Hematopoietic multipotent progenitor cell treated with erythropoietin and hydrocortisone succinate and interleukin-3 and kit ligand, for 15 days (in vitro differentiated cells): ENCODE measurements at regions not wholly inside any gene's neighbourhood (a gene's known extent, or its start where the extent isn't known, plus 50 kb on each side); places are given as distances from the start of the nearest gene placed in this dataset.

Experiments
- DNase-seq: peaks from one replicate; pipeline ENCODE4 v3.0.0-alpha.2; 2015; ENCODE audit warnings: low spot score

GRCh38 chr4:155552180-155552579, 114.5 kb upstream of the GUCY1A1 start:
- DNase-seq = no peak

- no peak for DNase-seq
These were observed 118.5 kb upstream of the GUCY1A1 start for GRCh38 chr4:155548173-155548572.

- no peak for DNase-seq
These were observed 120.2 kb upstream of the GUCY1A1 start for GRCh38 chr4:155546451-155546850.

- no peak for DNase-seq
These were observed 121.2 kb upstream of the GUCY1A1 start for GRCh38 chr4:155545456-155545855.

GRCh38 chr4:155544547-155544946, 122.1 kb upstream of the GUCY1A1 start:
- DNase-seq = no peak

- DNase-seq = no peak
These were observed 123.4 kb upstream of the GUCY1A1 start for GRCh38 chr4:155543126-155543765.

- DNase-seq = no peak
These were observed 124.2 kb upstream of the GUCY1A1 start for GRCh38 chr4:155542415-155542814.

GRCh38 chr4:155541716-155542115, 124.9 kb upstream of the GUCY1A1 start:
- DNase-seq = no peak

GRCh38 chr4:155540698-155541097, 126.0 kb upstream of the GUCY1A1 start:
- no peak for DNase-seq

- DNase-seq = no peak
These were observed 126.9 kb upstream of the GUCY1A1 start for GRCh38 chr4:155539746-155540145.

- DNase-seq = no peak
These were observed 130.7 kb upstream of the GUCY1A1 start for GRCh38 chr4:155535802-155536454.

GRCh38 chr4:155532373-155533085, 134.1 kb upstream of the GUCY1A1 start:
- no peak for DNase-seq

- DNase-seq = no peak
These were observed 135.8 kb upstream of the GUCY1A1 start for GRCh38 chr4:155530857-155531256.

- DNase-seq = no peak
These were observed 136.4 kb upstream of the GUCY1A1 start for GRCh38 chr4:155530290-155530689.

- DNase-seq = no peak
These were observed 136.9 kb upstream of the GUCY1A1 start for GRCh38 chr4:155529716-155530115.

GRCh38 chr4:155529272-155529671, 137.4 kb upstream of the GUCY1A1 start:
- DNase-seq = no peak

GRCh38 chr4:155526452-155527169, 140.0 kb upstream of the GUCY1A1 start:
- DNase-seq = no peak

- DNase-seq = no peak
These were observed 141.7 kb upstream of the GUCY1A1 start for GRCh38 chr4:155524926-155525455.

GRCh38 chr4:155523358-155523757, 143.3 kb upstream of the GUCY1A1 start:
- no peak for DNase-seq

GRCh38 chr4:155522201-155522600, 144.4 kb upstream of the GUCY1A1 start:
- no peak for DNase-seq

- no peak for DNase-seq
These were observed 144.6 kb upstream of the MAP9 start for GRCh38 chr4:155521382-155521781.

- DNase-seq = no peak
These were observed 138.8 kb upstream of the MAP9 start for GRCh38 chr4:155515444-155516075.
